Ectodermal cell (in vitro differentiated cells): ENCODE measurements at regions not wholly inside any gene's neighbourhood (a gene's known extent, or its start where the extent isn't known, plus 50 kb on each side); places are given as distances from the start of the nearest gene placed in this dataset.
"Not testable (repeated sequence)": the region's sequence is repeated elsewhere in the genome, so short reads cannot be mapped to it uniquely, and the experiment has no call there.

Experiments used
- H3K27ac ChIP-seq: 2 replicates; pipeline ENCODE4 v1.7.0; 2013; ENCODE audit warnings: mild to moderate bottlenecking, low read depth, low read length; ENCODE audit not compliant: insufficient read depth, poor library complexity, severe bottlenecking
- H3K27me3 ChIP-seq: 2 replicates; pipeline ENCODE4 v1.7.0; 2013; ENCODE audit warnings: mild to moderate bottlenecking, low read length; ENCODE audit not compliant: insufficient read depth, control insufficient read depth, poor library complexity, severe bottlenecking
- H3K36me3 ChIP-seq: one replicate; pipeline ENCODE4 v1.7.0; 2013; ENCODE audit warnings: low read length; ENCODE audit not compliant: control insufficient read depth, insufficient read depth
- H3K4me1 ChIP-seq: one replicate; pipeline ENCODE4 v1.7.0; 2013; ENCODE audit warnings: low read length; ENCODE audit not compliant: control insufficient read depth, insufficient read depth
- H3K4me3 ChIP-seq: 2 replicates; pipeline ENCODE4 v1.7.0; 2013; ENCODE audit warnings: low read depth, low read length, control low read depth; ENCODE audit not compliant: insufficient read depth
- H3K9me3 ChIP-seq: 2 replicates; pipeline ENCODE4 v1.7.0; 2013; ENCODE audit warnings: mild to moderate bottlenecking, low read length, moderate library complexity; ENCODE audit not compliant: control insufficient read depth
- WGBS, 2 experiments: methylation state at CpG; one replicate each; pipeline ENCODE4 v1.1.7; 2013; ENCODE audit warnings: missing lambda C conversion rate in 2 of 2; 5-methylcytosine and 5-hydroxymethylcytosine counted together

GRCh38 chr4:13678186-13678924 is 50.8 kb upstream of the BOD1L1 start:
- no peaks in the 10 kb centered on the region for H3K4me1 ChIP-seq
- H3K36me3 ChIP-seq = no peaks in the 10 kb centered on the region
- H3K9me3 ChIP-seq = no peaks in the 10 kb centered on the region
- H3K27me3 ChIP-seq = no peaks in the 10 kb centered on the region
- H3K27ac ChIP-seq = no peak overlapping the region
- no peak overlapping the region for H3K4me3 ChIP-seq
- WGBS, 2 experiments = 93 to 98% methylated on average over 3 of the region's 3 CpGs

GRCh38 chr4:13681570-13681969 is 54.0 kb upstream of the BOD1L1 start:
- WGBS, 2 experiments = 94 to 100% methylated on average over 1 to 2 of the region's 2 CpGs
- Histone ChIP-seq H3K27me3 (no peaks in the 10 kb centered on the region), H3K4me3 (no peak overlapping the region), H3K4me1 (no peaks in the 10 kb centered on the region), H3K27ac (no peak overlapping the region), H3K36me3 (no peaks in the 10 kb centered on the region), H3K9me3 (no peaks in the 10 kb centered on the region)

- H3K27me3 ChIP-seq = no peaks in the 10 kb centered on the region
- no peaks in the 10 kb centered on the region for H3K36me3 ChIP-seq
- 93 to 100% methylated on average over 1 of the region's 1 CpG for WGBS, 2 experiments
Measured at GRCh38 chr4:13694256-13694655, 66.7 kb upstream of the BOD1L1 start.

GRCh38 chr4:13698296-13698695 is 70.8 kb upstream of the BOD1L1 start:
- H3K27ac ChIP-seq = no peak overlapping the region
- WGBS, 2 experiments = 95 to 98% methylated on average over 2 of the region's 2 CpGs
- H3K4me1 ChIP-seq = no peaks in the 10 kb centered on the region
- no peaks in the 10 kb centered on the region for H3K36me3 ChIP-seq
- H3K4me3 ChIP-seq = no peak overlapping the region
- H3K27me3 ChIP-seq = no peaks in the 10 kb centered on the region
- H3K9me3 ChIP-seq = no peaks in the 10 kb centered on the region

More at GRCh38 chr4:13694256-13694655, 66.7 kb upstream of the BOD1L1 start:
- no peaks in the 10 kb centered on the region for H3K4me1 ChIP-seq
- H3K9me3 ChIP-seq = no peaks in the 10 kb centered on the region
- no peak overlapping the region for H3K27ac ChIP-seq
- H3K4me3 ChIP-seq = no peak overlapping the region

- Histone ChIP-seq H3K27ac (no peak overlapping the region), H3K9me3 (no peaks in the 10 kb centered on the region), H3K4me1 (no peaks in the 10 kb centered on the region), H3K4me3 (no peak overlapping the region), H3K27me3 (no peaks in the 10 kb centered on the region), H3K36me3 (no peaks in the 10 kb centered on the region)
- WGBS, 2 experiments = 85 to 86% methylated on average over 8 of the region's 8 CpGs
Measured at GRCh38 chr4:13700021-13700857, 72.7 kb upstream of the BOD1L1 start.

- not testable (repeated sequence) for H3K27me3 ChIP-seq, H3K4me1 ChIP-seq, H3K27ac ChIP-seq, H3K4me3 ChIP-seq, H3K36me3 ChIP-seq, H3K9me3 ChIP-seq
- 92 to 100% methylated on average over 1 of the region's 1 CpG for WGBS, 2 experiments
Measured at GRCh38 chr4:13700858-13701140, 73.3 kb upstream of the BOD1L1 start.

- Histone ChIP-seq H3K4me1 (no peaks in the 10 kb centered on the region), H3K4me3 (no peak overlapping the region), H3K9me3 (no peaks in the 10 kb centered on the region), H3K36me3 (no peaks in the 10 kb centered on the region), H3K27me3 (no peaks in the 10 kb centered on the region), H3K27ac (no peak overlapping the region)
- WGBS, 2 experiments = 92 to 93% methylated on average over 2 of the region's 2 CpGs
Measured at GRCh38 chr4:13701937-13702446, 74.5 kb upstream of the BOD1L1 start.

- Histone ChIP-seq H3K4me3 (no peak overlapping the region), H3K36me3 (no peaks in the 10 kb centered on the region), H3K9me3 (no peaks in the 10 kb centered on the region), H3K27ac (no peak overlapping the region), H3K4me1 (no peaks in the 10 kb centered on the region), H3K27me3 (no peaks in the 10 kb centered on the region)
- WGBS, 2 experiments = 88 to 98% methylated on average over 9 to 10 of the region's 10 CpGs
Measured at GRCh38 chr4:13703096-13703495, 75.6 kb upstream of the BOD1L1 start.

- Histone ChIP-seq H3K4me3 (no peak overlapping the region), H3K27ac (no peak overlapping the region), H3K27me3 (no peaks in the 10 kb centered on the region), H3K36me3 (no peaks in the 10 kb centered on the region), H3K9me3 (no peaks in the 10 kb centered on the region), H3K4me1 (no peaks in the 10 kb centered on the region)
- 85 to 89% methylated on average over 2 of the region's 2 CpGs for WGBS, 2 experiments
Measured at GRCh38 chr4:13704035-13704434, 76.5 kb upstream of the BOD1L1 start.

GRCh38 chr4:13704761-13705160 is 77.2 kb upstream of the BOD1L1 start:
- H3K36me3 ChIP-seq = no peaks in the 10 kb centered on the region
- H3K27ac ChIP-seq = no peak overlapping the region
- H3K27me3 ChIP-seq = no peaks in the 10 kb centered on the region
- H3K4me3 ChIP-seq = no peak overlapping the region
- H3K4me1 ChIP-seq = no peaks in the 10 kb centered on the region
- H3K9me3 ChIP-seq = no peaks in the 10 kb centered on the region
